K562 (cell line): ENCODE measurements at regions not wholly inside any gene's neighbourhood (a gene's known extent, or its start where the extent isn't known, plus 50 kb on each side); places are given as distances from the start of the nearest gene placed in this dataset.

Experiments
- ATF1 ChIP-seq, 2 experiments: fragments of 450-650 bp in 1 of 2; IDR thresholded peaks; 2 replicates each; pipeline ENCODE4 v1.6.1; 2016; ENCODE audit warnings: missing compliant biosample characterization in 1 of 2, missing genetic modification characterization in 1 of 2
- ATF3 ChIP-seq, 2 experiments: fragments of 450-650 bp in 1 of 2; sonication (generic) in 1 of 2; formaldehyde crosslinking in 1 of 2; IDR thresholded peaks in 1 of 2; conservative IDR thresholded peaks in 1 of 2; 2 replicates each; pipeline versions ENCODE4 v1.6.1 to v1.8.1; 2016 to 2023; ENCODE audit warnings: mild to moderate bottlenecking in 2 of 2, moderate library complexity in 2 of 2, inconsistent platforms in 1 of 2, missing genetic modification reagents in 1 of 2
- CHAMP1 ChIP-seq: fragments of 450-650 bp; IDR thresholded peaks from 2 replicates; pipeline ENCODE4 v1.6.1; 2016; ENCODE audit warnings: mild to moderate bottlenecking
- CREB1 ChIP-seq, 2 experiments: sonication (generic) in 1 of 2; formaldehyde crosslinking in 1 of 2; IDR thresholded peaks; 2 replicates each; pipeline versions ENCODE4 v1.6.1 to v1.8.0; 2012 to 2022; ENCODE audit warnings: inconsistent platforms in 1 of 2, mild to moderate bottlenecking in 1 of 2, missing genetic modification reagents in 1 of 2, moderate library complexity in 1 of 2
- CREM ChIP-seq: IDR thresholded peaks from 2 replicates; pipeline ENCODE4 v1.6.1; 2014; ENCODE audit warnings: antibody characterized with exemption, low read depth
- DDX20 ChIP-seq: fragments of 450-650 bp; IDR thresholded peaks from 2 replicates; pipeline ENCODE4 v1.6.1; 2016; ENCODE audit warnings: missing genetic modification characterization, low read depth, mild to moderate bottlenecking, missing compliant biosample characterization, moderate library complexity
- GABPA ChIP-seq: fragments of 200-800 bp; sonication (Bioruptor generic); conservative IDR thresholded peaks from 2 replicates; pipeline ENCODE4 v1.6.1; 2016; ENCODE audit warnings: low read depth, missing genetic modification characterization, missing compliant biosample characterization
- RAD21 ChIP-seq, 2 experiments: fragments of 250-450 bp in 1 of 2; fragments of 450-650 bp in 1 of 2; sonication (Bioruptor Pico) in 1 of 2; formaldehyde crosslinking in 1 of 2; IDR thresholded peaks in 1 of 2; conservative IDR thresholded peaks in 1 of 2; 2 replicates each; pipeline versions ENCODE4 v1.4.0 to v1.8.0; 2020 to 2022; ENCODE audit warnings: mild to moderate bottlenecking in 2 of 2, moderate library complexity in 1 of 2
- RBFOX2 ChIP-seq: fragments of 200-400 bp; formaldehyde crosslinking; IDR thresholded peaks from 2 replicates; pipeline ENCODE4 v1.6.1; 2017; ENCODE audit warnings: low read depth, mild to moderate bottlenecking, low read length, moderate library complexity
- SMC3 ChIP-seq: conservative IDR thresholded peaks from 2 replicates; pipeline ENCODE4 v1.6.1; 2011; ENCODE audit warnings: low read depth, low read length, improper control_type of control experiment; ENCODE audit not compliant: insufficient read depth
- STAT5A ChIP-seq: IDR thresholded peaks from 2 replicates; pipeline ENCODE4 v1.6.1; 2012; ENCODE audit warnings: low read length, inconsistent platforms, borderline replicate concordance
- USF2 ChIP-seq: sonication (generic); formaldehyde crosslinking; IDR thresholded peaks from 2 replicates; pipeline ENCODE4 v1.5.0; 2020; ENCODE audit warnings: missing genetic modification reagents
- TF ChIP-seq, protein P1 (sequence below), 3 experiments: IDR thresholded peaks in 2 of 3; conservative IDR thresholded peaks in 1 of 3; 2 replicates each; pipeline ENCODE4 v1.5.1; 2011 to 2012; ENCODE audit warnings: low read length in 3 of 3, mild to moderate bottlenecking in 3 of 3, control low read depth in 2 of 3, improper control_type of control experiment in 1 of 3, inconsistent platforms in 1 of 3, low read depth in 1 of 3, mixed read lengths in 1 of 3, moderate library complexity in 1 of 3; ENCODE audit not compliant: insufficient read depth in 2 of 3
- TF ChIP-seq, protein P2 (sequence below): fragments of 250-450 bp; sonication (Bioruptor Pico); IDR thresholded peaks from 2 replicates; pipeline ENCODE4 v1.4.0; 2020
- TF ChIP-seq, protein P3 (sequence below): conservative IDR thresholded peaks from 2 replicates; pipeline ENCODE4 v1.6.1; 2011; ENCODE audit warnings: low read depth, mild to moderate bottlenecking, low read length; ENCODE audit not compliant: control insufficient read depth

GRCh38 chr1:36731226-36732014 is 248.7 kb upstream of the CSF3R start (continued):
- TF ChIP-seq, protein P1, sequence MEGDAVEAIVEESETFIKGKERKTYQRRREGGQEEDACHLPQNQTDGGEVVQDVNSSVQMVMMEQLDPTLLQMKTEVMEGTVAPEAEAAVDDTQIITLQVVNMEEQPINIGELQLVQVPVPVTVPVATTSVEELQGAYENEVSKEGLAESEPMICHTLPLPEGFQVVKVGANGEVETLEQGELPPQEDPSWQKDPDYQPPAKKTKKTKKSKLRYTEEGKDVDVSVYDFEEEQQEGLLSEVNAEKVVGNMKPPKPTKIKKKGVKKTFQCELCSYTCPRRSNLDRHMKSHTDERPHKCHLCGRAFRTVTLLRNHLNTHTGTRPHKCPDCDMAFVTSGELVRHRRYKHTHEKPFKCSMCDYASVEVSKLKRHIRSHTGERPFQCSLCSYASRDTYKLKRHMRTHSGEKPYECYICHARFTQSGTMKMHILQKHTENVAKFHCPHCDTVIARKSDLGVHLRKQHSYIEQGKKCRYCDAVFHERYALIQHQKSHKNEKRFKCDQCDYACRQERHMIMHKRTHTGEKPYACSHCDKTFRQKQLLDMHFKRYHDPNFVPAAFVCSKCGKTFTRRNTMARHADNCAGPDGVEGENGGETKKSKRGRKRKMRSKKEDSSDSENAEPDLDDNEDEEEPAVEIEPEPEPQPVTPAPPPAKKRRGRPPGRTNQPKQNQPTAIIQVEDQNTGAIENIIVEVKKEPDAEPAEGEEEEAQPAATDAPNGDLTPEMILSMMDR (IDR thresholded peaks at IDR 0.05 in 2 of 3, conservative IDR thresholded peaks at IDR 0.05 in 1 of 3; ENCODE audit: insufficient read depth in 2 of 3, low read depth in 1 of 3, low read length in 3 of 3): peak; percentile 59 to 77 (median 63)
- TF ChIP-seq CHAMP1: no peak
- TF ChIP-seq, protein P2, sequence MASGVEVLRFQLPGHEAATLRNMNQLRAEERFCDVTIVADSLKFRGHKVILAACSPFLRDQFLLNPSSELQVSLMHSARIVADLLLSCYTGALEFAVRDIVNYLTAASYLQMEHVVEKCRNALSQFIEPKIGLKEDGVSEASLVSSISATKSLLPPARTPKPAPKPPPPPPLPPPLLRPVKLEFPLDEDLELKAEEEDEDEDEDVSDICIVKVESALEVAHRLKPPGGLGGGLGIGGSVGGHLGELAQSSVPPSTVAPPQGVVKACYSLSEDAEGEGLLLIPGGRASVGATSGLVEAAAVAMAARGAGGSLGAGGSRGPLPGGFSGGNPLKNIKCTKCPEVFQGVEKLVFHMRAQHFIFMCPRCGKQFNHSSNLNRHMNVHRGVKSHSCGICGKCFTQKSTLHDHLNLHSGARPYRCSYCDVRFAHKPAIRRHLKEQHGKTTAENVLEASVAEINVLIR (CRISPR knock-in tag): no peak
- TF ChIP-seq DDX20 (tag): no peak
- peak; percentile 27 for TF ChIP-seq USF2 (CRISPR knock-in tag)
- peak; percentile 88 for TF ChIP-seq ATF3 (IDR thresholded peaks at IDR 0.05)
- no peak for TF ChIP-seq ATF3 (CRISPR knock-in tag; conservative IDR thresholded peaks at IDR 0.05)
- 0 out of 2 replicates have a peak, but pooled peaks have one; percentile 35 for TF ChIP-seq SMC3
- TF ChIP-seq GABPA (tag): no peak
- TF ChIP-seq, protein P3, sequence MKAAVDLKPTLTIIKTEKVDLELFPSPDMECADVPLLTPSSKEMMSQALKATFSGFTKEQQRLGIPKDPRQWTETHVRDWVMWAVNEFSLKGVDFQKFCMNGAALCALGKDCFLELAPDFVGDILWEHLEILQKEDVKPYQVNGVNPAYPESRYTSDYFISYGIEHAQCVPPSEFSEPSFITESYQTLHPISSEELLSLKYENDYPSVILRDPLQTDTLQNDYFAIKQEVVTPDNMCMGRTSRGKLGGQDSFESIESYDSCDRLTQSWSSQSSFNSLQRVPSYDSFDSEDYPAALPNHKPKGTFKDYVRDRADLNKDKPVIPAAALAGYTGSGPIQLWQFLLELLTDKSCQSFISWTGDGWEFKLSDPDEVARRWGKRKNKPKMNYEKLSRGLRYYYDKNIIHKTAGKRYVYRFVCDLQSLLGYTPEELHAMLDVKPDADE: no peak
- TF ChIP-seq RBFOX2: 0 out of 2 replicates have a peak, but pooled peaks have one; percentile 24
- TF ChIP-seq ATF1 (CRISPR knock-in tag; IDR thresholded peaks at IDR 0.05): 0 out of 2 replicates have a peak, but pooled peaks have one; percentile 16
- peak; percentile 83 for TF ChIP-seq ATF1 (tag; IDR thresholded peaks at IDR 0.05)
- TF ChIP-seq CREM: peak; percentile 63
- TF ChIP-seq STAT5A: no peak
- no peak for TF ChIP-seq CREB1 (IDR thresholded peaks at IDR 0.05)
- TF ChIP-seq CREB1 (CRISPR knock-in tag; IDR thresholded peaks at IDR 0.05): 0 out of 2 replicates have a peak, but pooled peaks have one; percentile 51
- TF ChIP-seq RAD21 (CRISPR knock-in tag; conservative IDR thresholded peaks at IDR 0.05 in 1 of 2, IDR thresholded peaks at IDR 0.05 in 1 of 2): peak in 1 of 2 experiments; percentile 41; a peak in 2 of 4 replicates
